Epithelial cell of prostate (primary cell): ENCODE measurements at regions not wholly inside any gene's neighbourhood (a gene's known extent, or its start where the extent isn't known, plus 50 kb on each side); places are given as distances from the start of the nearest gene placed in this dataset.
"Not testable (repeated sequence)": the region's sequence is repeated elsewhere in the genome, so short reads cannot be mapped to it uniquely, and the experiment has no call there.

Source experiments
- DNase-seq: peaks from one replicate; pipeline ENCODE4 v3.0.0-alpha.2; 2011; ENCODE audit warnings: low read depth, low spot score
- H3K27ac ChIP-seq: fragments of 450-650 bp; 2 replicates; pipeline ENCODE4 v1.5.1; 2017; ENCODE audit warnings: mild to moderate bottlenecking

DNA sequence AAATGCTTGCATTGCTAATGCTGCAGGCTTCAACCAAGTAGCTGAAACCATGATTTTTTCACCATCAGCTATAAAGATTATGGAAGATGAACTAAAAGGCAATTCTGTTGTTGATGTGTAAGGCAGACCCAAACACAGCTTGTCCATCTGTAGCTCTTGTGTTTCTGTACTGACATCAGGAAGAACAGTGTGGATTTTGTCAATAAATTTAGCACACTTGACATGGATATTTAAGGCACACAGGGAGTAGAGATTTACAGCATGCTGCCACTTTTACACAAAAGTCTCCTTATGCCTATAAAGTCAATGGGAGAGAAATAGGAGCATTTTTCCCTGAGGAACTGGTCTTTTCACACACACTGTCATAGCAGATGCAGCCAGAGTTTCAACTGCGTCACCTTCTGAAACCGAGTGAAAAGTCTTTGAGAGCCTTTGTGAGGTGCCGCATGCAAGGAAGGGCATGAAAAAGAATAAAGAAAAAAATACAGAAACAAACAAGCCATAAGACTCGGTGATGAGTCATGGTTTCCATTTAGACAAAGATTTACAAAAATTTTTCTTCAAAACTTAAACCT lies 261.4 kb upstream of the TFAP2D start:
- DNase-seq: no peak
- no peak overlapping the region for H3K27ac ChIP-seq

- no peak overlapping the region for H3K27ac ChIP-seq
- no peak for DNase-seq
Observed at GRCh38 chr6:50455029-50455428, 258.3 kb upstream of the TFAP2D start.

- H3K27ac ChIP-seq: no peak overlapping the region
- DNase-seq: no peak
Observed at GRCh38 chr6:50457351-50457750, 256.0 kb upstream of the TFAP2D start.

DNA sequence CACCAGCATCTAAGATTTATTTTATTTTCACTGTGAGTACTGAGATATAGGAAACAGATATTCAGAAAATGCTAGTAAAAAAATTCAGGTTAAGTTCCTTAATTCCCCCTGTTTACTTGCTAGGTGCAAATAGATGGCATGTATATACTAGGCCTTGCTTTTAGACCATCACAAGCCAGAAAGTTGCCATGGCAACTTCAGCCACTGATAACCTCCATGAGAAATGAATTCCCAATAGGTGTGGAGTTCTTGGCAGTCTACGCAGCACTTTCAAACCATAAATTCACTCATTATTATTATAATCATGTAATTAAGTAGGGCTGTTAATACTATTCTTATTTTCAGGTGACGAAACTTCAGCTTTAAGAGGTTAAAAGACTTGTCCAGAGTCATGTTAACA lies 251.6 kb upstream of the TFAP2D start:
- DNase-seq: no peak
- H3K27ac ChIP-seq: no peak overlapping the region

GRCh38 chr6:50463931-50464330 lies 249.4 kb upstream of the TFAP2D start:
- H3K27ac ChIP-seq: no peak overlapping the region
- DNase-seq: no peak

DNA sequence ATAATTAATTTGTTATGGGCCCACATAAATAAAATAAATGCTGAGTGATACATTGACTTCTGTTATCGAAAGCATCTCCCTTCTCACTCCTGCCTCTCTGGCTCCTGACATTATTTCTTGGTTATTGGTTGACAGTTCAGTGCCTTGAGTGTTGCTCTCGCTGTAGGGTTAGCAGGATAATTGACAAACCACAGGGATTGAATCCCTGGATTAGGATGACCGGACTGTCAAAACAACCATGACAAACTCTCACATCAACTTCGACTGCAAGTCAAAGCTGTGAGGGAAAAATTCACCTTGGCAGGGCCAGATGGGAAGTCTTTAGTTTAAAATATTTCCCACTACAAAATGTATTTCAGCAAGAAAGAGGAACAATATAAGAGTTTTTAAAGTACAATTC lies 245.4 kb upstream of the TFAP2D start:
- DNase-seq: no peak
- H3K27ac ChIP-seq: no peak overlapping the region

DNA sequence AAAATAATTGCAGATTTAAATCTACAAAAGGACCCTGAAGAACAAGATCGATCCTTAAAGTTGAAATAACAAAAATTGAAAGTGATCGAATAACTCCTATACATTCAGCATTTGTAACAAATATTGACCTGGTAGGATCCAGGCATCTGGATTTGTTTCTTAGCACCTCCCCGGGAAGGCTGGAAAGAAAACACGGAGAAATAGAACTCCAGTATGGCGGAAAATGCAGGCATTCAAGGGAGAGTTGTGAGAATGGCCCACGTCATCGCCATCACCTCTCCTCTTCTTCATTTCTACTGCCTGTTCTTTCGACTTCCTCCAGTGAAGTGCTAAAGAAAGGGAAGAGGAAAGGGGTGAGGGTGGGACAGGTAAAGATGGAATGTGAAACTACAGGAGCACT lies 242.3 kb upstream of the TFAP2D start:
- no peak overlapping the region for H3K27ac ChIP-seq
- no peak for DNase-seq

- no peak overlapping the region for H3K27ac ChIP-seq
- DNase-seq: no peak
Observed at GRCh38 chr6:50510361-50510760, 203.0 kb upstream of the TFAP2D start.

GRCh38 chr6:50520326-50521266 lies 192.7 kb upstream of the TFAP2D start:
- no peak overlapping the region for H3K27ac ChIP-seq
- DNase-seq: no peak

- no peak for DNase-seq
Observed at GRCh38 chr6:50524341-50524740, 189.0 kb upstream of the TFAP2D start.

DNA sequence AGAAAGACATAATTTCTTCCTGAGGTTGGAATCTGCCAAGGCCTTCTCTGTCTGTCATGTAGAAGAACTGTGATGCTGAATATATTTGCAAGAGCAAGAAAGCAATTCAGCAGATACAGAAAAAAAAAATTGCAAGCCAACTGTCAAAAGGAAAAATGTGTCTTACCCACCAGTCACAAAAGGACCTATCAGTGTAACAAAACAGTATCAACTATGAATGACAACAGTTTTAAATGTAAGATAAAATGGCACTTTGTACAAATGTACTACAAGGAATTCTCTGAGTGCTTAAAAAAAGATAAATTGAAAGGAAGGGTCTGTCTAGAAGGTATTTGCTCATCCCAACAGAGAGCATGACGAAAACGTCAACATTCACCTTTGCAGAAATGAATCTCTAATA lies 185.3 kb upstream of the TFAP2D start:
- no peak for DNase-seq
- no peak overlapping the region for H3K27ac ChIP-seq

More at GRCh38 chr6:50524341-50524740, 189.0 kb upstream of the TFAP2D start:
- H3K27ac ChIP-seq: no peak overlapping the region

- DNase-seq: no peak
- no peak overlapping the region for H3K27ac ChIP-seq
Observed at GRCh38 chr6:50539447-50539846, 173.9 kb upstream of the TFAP2D start.

DNA sequence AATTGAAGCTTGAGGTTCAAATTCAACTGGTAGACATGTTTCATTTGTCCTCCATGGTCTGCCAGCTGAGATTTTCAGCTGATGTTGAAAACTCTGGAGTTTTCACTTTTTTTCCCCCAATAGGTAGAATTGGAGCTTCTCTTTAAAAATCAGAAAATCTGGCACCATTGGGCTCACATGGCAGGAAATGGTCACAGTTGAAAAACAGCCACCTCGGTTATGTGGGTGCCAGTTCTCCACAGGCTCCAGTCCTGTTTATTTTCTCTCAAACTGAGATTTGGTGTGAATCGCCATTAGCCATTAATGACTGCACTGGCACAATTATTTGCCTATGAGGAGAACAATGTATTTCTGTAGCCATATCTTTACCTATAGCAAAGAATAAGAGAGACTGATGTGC lies 171.4 kb upstream of the TFAP2D start:
- H3K27ac ChIP-seq: no peak overlapping the region
- DNase-seq: no peak

DNA sequence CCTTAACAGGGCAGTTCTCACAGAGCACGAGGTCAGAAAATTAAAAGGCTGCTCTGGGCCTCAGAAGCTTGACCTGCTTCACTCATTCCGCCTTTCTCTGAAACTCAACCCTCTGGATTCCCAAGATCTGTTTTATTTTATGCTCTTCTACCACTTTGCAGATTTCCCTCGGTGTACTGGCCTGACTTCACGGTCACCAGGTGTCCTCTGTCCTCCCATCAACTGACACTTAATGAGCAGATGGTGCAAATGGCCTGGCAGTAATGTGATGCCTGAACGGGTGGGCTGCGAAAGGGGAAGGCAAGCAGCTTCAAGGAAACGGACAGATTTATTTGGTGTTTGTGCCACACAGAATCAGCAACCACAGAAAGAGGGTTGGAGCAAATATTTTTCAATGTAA lies 169.7 kb upstream of the TFAP2D start:
- DNase-seq: no peak
- H3K27ac ChIP-seq: no peak overlapping the region

DNA sequence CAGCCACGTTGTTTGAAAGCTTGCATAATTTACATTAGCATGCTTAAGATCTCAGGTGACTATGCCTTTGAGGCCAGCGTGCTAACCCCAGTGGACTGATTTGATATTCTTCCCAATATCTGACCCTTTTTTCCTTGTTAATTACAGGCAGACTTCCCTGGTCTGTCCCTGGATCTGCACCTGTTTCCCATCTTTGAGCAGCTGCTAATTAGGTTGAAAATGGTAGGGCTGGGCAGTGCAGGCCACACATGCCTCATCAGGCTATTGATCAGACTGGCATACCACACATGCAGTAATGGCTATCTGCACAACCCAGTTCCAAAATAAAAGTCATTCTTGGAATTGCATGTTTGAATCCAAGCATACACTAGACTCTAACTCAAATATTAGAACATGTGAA lies 164.3 kb upstream of the TFAP2D start:
- no peak for DNase-seq
- no peak overlapping the region for H3K27ac ChIP-seq

DNA sequence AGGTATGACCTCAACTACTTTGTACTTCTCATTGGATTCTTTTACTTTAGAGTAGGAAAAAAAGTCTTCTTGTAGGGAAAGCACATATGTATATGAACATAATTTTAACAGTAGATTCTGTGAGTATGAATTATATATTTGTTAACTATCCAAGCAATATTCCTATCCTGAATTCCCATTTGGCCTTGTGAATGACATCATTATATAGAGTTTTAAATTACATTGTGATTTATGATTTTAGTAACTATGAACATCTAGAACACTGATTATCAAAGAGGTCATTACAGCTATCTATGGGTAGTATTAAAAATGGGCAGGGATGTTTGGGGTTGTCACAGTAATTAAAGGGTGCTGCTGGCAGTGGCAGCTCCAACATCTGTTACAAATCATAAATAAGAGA lies 163.9 kb upstream of the TFAP2D start:
- no peak overlapping the region for H3K27ac ChIP-seq
- DNase-seq: no peak

DNA sequence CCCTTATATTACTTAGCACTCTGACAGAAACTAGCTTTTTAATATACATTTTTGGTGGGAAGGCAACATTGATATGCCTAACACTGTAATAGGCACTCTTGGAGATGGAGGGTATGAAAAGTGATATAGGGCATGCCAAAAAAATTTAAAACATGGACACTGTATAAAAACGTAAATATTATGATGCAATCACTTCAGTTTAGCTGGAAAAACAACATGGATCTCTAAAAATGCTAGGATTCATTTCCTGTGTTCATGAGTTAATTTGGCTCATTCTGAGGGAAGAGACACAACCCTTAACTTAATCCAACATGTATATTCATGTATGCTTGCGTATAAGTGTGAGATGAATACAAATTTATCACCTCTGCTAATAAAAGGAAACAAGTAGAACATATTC lies 157.3 kb upstream of the TFAP2D start:
- no peak overlapping the region for H3K27ac ChIP-seq
- DNase-seq: no peak

- DNase-seq: no peak
- H3K27ac ChIP-seq: no peak overlapping the region
Observed at GRCh38 chr6:50565004-50565403, 148.3 kb upstream of the TFAP2D start.

- not testable (repeated sequence) for H3K27ac ChIP-seq, DNase-seq
Observed at GRCh38 chr6:50571230-50571629, 142.1 kb upstream of the TFAP2D start.

GRCh38 chr6:50585441-50586330 lies 127.6 kb upstream of the TFAP2D start:
- no peak for DNase-seq

DNA sequence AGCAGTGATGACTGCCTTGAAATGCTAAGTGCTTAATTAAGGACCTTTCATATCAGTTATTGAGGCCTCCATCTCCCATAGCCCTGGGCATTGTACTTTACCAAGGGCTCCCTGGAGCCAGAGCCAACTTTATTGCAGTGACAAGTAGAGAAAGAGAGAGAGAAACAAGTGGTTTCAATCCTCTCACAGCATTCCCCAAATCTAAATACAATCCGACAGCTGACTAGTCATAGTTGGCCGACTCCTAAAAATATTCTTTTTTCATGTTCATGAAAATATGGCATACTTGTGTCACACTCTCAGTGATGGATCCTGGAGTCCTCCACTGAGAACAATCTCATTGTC lies 127.0 kb upstream of the TFAP2D start:
- H3K27ac ChIP-seq: no peak overlapping the region
- DNase-seq: no peak

More at GRCh38 chr6:50585441-50586330, 127.6 kb upstream of the TFAP2D start:
- no peak overlapping the region for H3K27ac ChIP-seq
